HepG2 (cell line): ENCODE measurements at regions not wholly inside any gene's neighbourhood (a gene's known extent, or its start where the extent isn't known, plus 50 kb on each side); places are given as distances from the start of the nearest gene placed in this dataset.

ENCODE experiments used
- CTCF ChIP-seq: sonication (generic); formaldehyde crosslinking; IDR thresholded peaks from 2 replicates; pipeline ENCODE4 v1.5.0; 2020; ENCODE audit warnings: mild to moderate bottlenecking, missing genetic modification reagents, moderate library complexity
- EP300 ChIP-seq, 3 experiments: sonication (generic) in 1 of 3; formaldehyde crosslinking in 1 of 3; IDR thresholded peaks; 2 replicates each; pipeline versions ENCODE4 v1.5.1 to v1.6.1; 2011 to 2020; ENCODE audit warnings: low read depth in 2 of 3, low read length in 2 of 3, borderline replicate concordance in 1 of 3, improper control_type of control experiment in 1 of 3, mild to moderate bottlenecking in 1 of 3, missing genetic modification reagents in 1 of 3, moderate library complexity in 1 of 3
- EZH2 ChIP-seq: conservative IDR thresholded peaks from 2 replicates; pipeline ENCODE4 v1.6.1; 2012; ENCODE audit warnings: mild to moderate bottlenecking, low read depth, low read length, moderate library complexity
- IRF9 ChIP-seq: sonication (generic); formaldehyde crosslinking; IDR thresholded peaks from 2 replicates; pipeline ENCODE4 v1.8.0; 2022; ENCODE audit warnings: missing genetic modification reagents, mild to moderate bottlenecking, borderline replicate concordance
- RBM39 ChIP-seq: fragments of 200-400 bp; formaldehyde crosslinking; IDR thresholded peaks from one replicate; pipeline ENCODE4 v1.6.1; 2018; ENCODE audit warnings: antibody characterized with exemption, mild to moderate bottlenecking, low read depth, low read length; ENCODE audit not compliant: poor library complexity, severe bottlenecking
- RCOR2 ChIP-seq: IDR thresholded peaks from 2 replicates; pipeline ENCODE4 v1.6.1; 2016; ENCODE audit warnings: missing biosample characterization, missing genetic modification reagents
- REST ChIP-seq, 2 experiments: IDR thresholded peaks; 2 replicates each; pipeline ENCODE4 v1.6.1; 2011 to 2012; ENCODE audit warnings: low read length in 2 of 2, borderline replicate concordance in 1 of 2, low read depth in 1 of 2, mild to moderate bottlenecking in 1 of 2, moderate library complexity in 1 of 2
- SIN3A ChIP-seq: IDR thresholded peaks from 2 replicates; pipeline ENCODE4 v1.6.1; 2011; ENCODE audit warnings: low read depth, mild to moderate bottlenecking, control low read depth, low read length, borderline replicate concordance
- TCF7 ChIP-seq: sonication (generic); IDR thresholded peaks from 2 replicates; pipeline ENCODE4 v1.6.1; 2016; ENCODE audit warnings: antibody characterized with exemption, low read depth
- USF2 ChIP-seq, 2 experiments: sonication (generic) in 1 of 2; formaldehyde crosslinking in 1 of 2; IDR thresholded peaks; 2 replicates each; pipeline versions ENCODE4 v1.5.1 to v1.6.1; 2011 to 2020; ENCODE audit warnings: borderline replicate concordance in 1 of 2, low read depth in 1 of 2, low read length in 1 of 2, mild to moderate bottlenecking in 1 of 2, missing genetic modification reagents in 1 of 2, moderate library complexity in 1 of 2
- ZFP41 ChIP-seq: sonication (generic); formaldehyde crosslinking; IDR thresholded peaks from 2 replicates; pipeline ENCODE4 v1.4.0; 2020; ENCODE audit warnings: mild to moderate bottlenecking, missing genetic modification reagents, borderline replicate concordance
- ZMYM2 ChIP-seq: sonication (generic); formaldehyde crosslinking; IDR thresholded peaks from 2 replicates; pipeline ENCODE4 v1.8.0; 2022; ENCODE audit warnings: mild to moderate bottlenecking, missing genetic modification reagents
- ZNF234 ChIP-seq: sonication (generic); formaldehyde crosslinking; conservative IDR thresholded peaks from 2 replicates; pipeline ENCODE4 v1.5.1; 2020; ENCODE audit warnings: mild to moderate bottlenecking, missing genetic modification reagents
- ZNF530 ChIP-seq: sonication (generic); formaldehyde crosslinking; IDR thresholded peaks from 2 replicates; pipeline ENCODE4 v1.5.0; 2020; ENCODE audit warnings: low read depth, mild to moderate bottlenecking, missing genetic modification reagents

- TF ChIP-seq USF2 (IDR thresholded peaks at IDR 0.05; ENCODE audit: low read depth, low read length) (no peak), USF2 (CRISPR knock-in tag; IDR thresholded peaks at IDR 0.05; ENCODE audit: borderline replicate concordance) (no peak), ZNF234 (CRISPR knock-in tag) (no peak), RCOR2 (CRISPR knock-in tag) (peak; percentile 89), RBM39 (no peak), EP300 (IDR thresholded peaks at IDR 0.05; ENCODE audit: low read depth in 2 of 2, low read length in 2 of 2) (peak; percentile 97 to 99), EP300 (CRISPR knock-in tag; IDR thresholded peaks at IDR 0.05; ENCODE audit: borderline replicate concordance) (peak; percentile 100), REST (IDR thresholded peaks at IDR 0.05; ENCODE audit: borderline replicate concordance in 1 of 2, low read depth in 1 of 2, low read length in 2 of 2) (0 out of 4 replicates have a peak, but pooled peaks of 1 of the 2 experiments have one; percentile 20), SIN3A (no peak), IRF9 (CRISPR knock-in tag) (no peak), ZFP41 (CRISPR knock-in tag) (no peak), ZMYM2 (peak; percentile 83), CTCF (CRISPR knock-in tag) (no peak), ZNF530 (CRISPR knock-in tag) (no peak), EZH2 (no peak), TCF7 (peak; percentile 99)
These were observed 508.3 kb upstream of the PKN2 start for GRCh38 chr1:88175631-88176226.
